Spleen (tissue), 11 donors: ENCODE measurements at regions not wholly inside any gene's neighbourhood (a gene's known extent, or its start where the extent isn't known, plus 50 kb on each side); places are given as distances from the start of the nearest gene placed in this dataset.

Experiments used
- DNase-seq: peaks from one replicate; pipeline ENCODE4 v3.0.0-alpha.2; 2020
- H3K27ac ChIP-seq, 8 donors: fragments of 200-600 bp; sonication (generic) in 7 of 8; 1 replicate in 4 of 8; 2 replicates in 4 of 8; pipeline versions ENCODE4 v1.5.0 to v1.8.0; 2016 to 2021; ENCODE audit warnings: inconsistent platforms in 4 of 8, mild to moderate bottlenecking in 4 of 8, moderate library complexity in 1 of 8
- H3K27me3 ChIP-seq, 7 donors: fragments of 200-600 bp; sonication (generic) in 6 of 7; replicated peaks in 1 of 7; 1 replicate in 4 of 7; 2 replicates in 3 of 7; pipeline versions ENCODE4 v1.5.0 to v1.8.0; 2016 to 2021; ENCODE audit warnings: inconsistent platforms in 3 of 7, mild to moderate bottlenecking in 1 of 7
- H3K36me3 ChIP-seq, 6 donors: fragments of 200-600 bp; sonication (generic) in 5 of 6; 1 replicate in 4 of 6; 2 replicates in 2 of 6; pipeline versions ENCODE4 v1.5.0 to v1.8.0; 2016 to 2021; ENCODE audit warnings: inconsistent platforms in 2 of 6
- H3K4me1 ChIP-seq, 6 donors: fragments of 200-600 bp; sonication (generic) in 5 of 6; 1 replicate in 3 of 6; 2 replicates in 3 of 6; pipeline versions ENCODE4 v1.5.0 to v1.8.0; 2016 to 2021; ENCODE audit warnings: inconsistent platforms in 3 of 6
- H3K4me3 ChIP-seq, 8 donors: fragments of 200-600 bp; sonication (generic) in 7 of 8; 1 replicate in 4 of 8; 2 replicates in 4 of 8; pipeline versions ENCODE4 v1.5.0 to v1.8.0; 2016 to 2021; ENCODE audit warnings: inconsistent platforms in 4 of 8, mild to moderate bottlenecking in 4 of 8, moderate library complexity in 2 of 8
- H3K9me3 ChIP-seq, 8 donors: fragments of 200-600 bp; sonication (generic) in 7 of 8; 1 replicate in 4 of 8; 2 replicates in 4 of 8; pipeline versions ENCODE4 v1.5.0 to v1.8.0; 2016 to 2021; ENCODE audit warnings: inconsistent platforms in 4 of 8
- POLR2A ChIP-seq, 3 donors: fragments of 450-650 bp; IDR thresholded peaks; one replicate each; pipeline ENCODE4 v1.5.1; 2017; ENCODE audit warnings: antibody characterized with exemption in 3 of 3, mild to moderate bottlenecking in 1 of 3
- POLR2AphosphoS5 ChIP-seq, 3 donors: sonication (generic); formaldehyde crosslinking; IDR thresholded peaks; one replicate each; pipeline ENCODE4 v1.5.1; 2017; ENCODE audit warnings: antibody characterized with exemption in 3 of 3
- WGBS, 5 donors: extraction: QIAGEN DNeasy Blood & Tissue Kit in 3 of 5; methylation state at CpG; one replicate each; pipeline versions ENCODE4 v1.1.5 to v1.1.7; 2013 to 2018; 5-methylcytosine and 5-hydroxymethylcytosine counted together
- intact Hi-C: fragments of 100-400 bp; cut with DNase I; formaldehyde crosslinking; loops from one replicate; pipeline ENCODE4 v1.15.0; 2023; ENCODE audit warnings: low total_unique reads
- TF ChIP-seq, protein P1 (sequence below), 11 experiments: fragments of 200-600 bp in 7 of 11; fragments of 450-650 bp in 4 of 11; sonication (generic) in 4 of 11; IDR thresholded peaks in 8 of 11; conservative IDR thresholded peaks in 3 of 11; 1 replicate in 7 of 11; 2 replicates in 4 of 11; pipeline versions ENCODE4 v1.4.0 to v1.8.0; 2016 to 2021; ENCODE audit warnings: antibody characterized with exemption in 11 of 11, inconsistent platforms in 4 of 11, mild to moderate bottlenecking in 1 of 11
- donor health status: healthy with polysubstance abuse.
- donor health status: DM: no; HTN: no; CAD: no; lungs with moderate emphysema.
- donor health status: DM: no; HTN: no; CAD: no.
- donor health status: Bipolar disorder and iron deficiency.
- donor health status: healthy.
- donor health status: DM: no; HTN: no; CAD: no.
- donor health status: DM: yes; HTN: yes; CAD: no.

DNA sequence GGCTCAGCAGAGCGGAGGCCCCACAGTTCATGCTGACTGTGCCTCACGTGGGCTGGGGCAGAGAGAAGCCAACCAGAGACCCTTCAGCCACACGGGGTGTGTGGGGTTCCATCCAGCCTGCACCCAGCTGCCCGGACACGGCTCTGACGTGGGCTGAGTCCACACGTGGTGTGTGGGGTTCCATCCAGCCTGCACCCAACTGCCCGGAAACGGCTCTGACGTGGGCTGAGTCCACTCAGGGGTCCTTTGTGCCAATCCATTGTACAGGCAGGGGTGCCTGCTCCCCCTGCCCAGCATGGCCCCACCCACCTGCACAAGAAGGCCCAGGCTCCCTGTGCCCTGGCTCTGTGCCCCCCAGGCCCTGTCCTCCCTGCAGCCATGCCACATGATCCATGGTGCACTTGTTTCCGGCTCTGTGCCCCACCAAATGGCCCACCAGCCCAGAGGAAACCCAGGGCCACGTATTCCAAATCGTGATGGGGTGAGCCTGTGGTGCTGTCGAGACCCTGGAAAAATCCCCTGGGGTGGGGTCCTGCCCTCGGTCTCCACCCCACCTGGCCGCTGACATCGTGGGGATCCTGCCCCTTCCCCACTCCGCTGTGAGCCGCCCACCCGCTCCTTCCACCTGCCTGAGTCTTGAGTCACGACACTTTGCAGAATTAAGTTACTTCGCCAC, 99.3 kb upstream of the SFSWAP start:
- TF ChIP-seq POLR2AphosphoS5 (IDR thresholded peaks at IDR 0.05), result no peak
- TF ChIP-seq, protein P1, sequence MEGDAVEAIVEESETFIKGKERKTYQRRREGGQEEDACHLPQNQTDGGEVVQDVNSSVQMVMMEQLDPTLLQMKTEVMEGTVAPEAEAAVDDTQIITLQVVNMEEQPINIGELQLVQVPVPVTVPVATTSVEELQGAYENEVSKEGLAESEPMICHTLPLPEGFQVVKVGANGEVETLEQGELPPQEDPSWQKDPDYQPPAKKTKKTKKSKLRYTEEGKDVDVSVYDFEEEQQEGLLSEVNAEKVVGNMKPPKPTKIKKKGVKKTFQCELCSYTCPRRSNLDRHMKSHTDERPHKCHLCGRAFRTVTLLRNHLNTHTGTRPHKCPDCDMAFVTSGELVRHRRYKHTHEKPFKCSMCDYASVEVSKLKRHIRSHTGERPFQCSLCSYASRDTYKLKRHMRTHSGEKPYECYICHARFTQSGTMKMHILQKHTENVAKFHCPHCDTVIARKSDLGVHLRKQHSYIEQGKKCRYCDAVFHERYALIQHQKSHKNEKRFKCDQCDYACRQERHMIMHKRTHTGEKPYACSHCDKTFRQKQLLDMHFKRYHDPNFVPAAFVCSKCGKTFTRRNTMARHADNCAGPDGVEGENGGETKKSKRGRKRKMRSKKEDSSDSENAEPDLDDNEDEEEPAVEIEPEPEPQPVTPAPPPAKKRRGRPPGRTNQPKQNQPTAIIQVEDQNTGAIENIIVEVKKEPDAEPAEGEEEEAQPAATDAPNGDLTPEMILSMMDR (IDR thresholded peaks at IDR 0.05 in 8 of 11, conservative IDR thresholded peaks at IDR 0.05 in 3 of 11), result no peak
- TF ChIP-seq POLR2A (IDR thresholded peaks at IDR 0.05), result no peak
- peak; percentile 64 for DNase-seq
- intact Hi-C loops, result no loop called here

GRCh38 chr12:131612092-131612755, 98.7 kb upstream of the SFSWAP start:
- Histone ChIP-seq H3K4me3 (no peak overlapping the region), H3K36me3 (no peaks in the 10 kb centered on the region), H3K27ac (no peak overlapping the region), H3K27me3 (peaks cover 0 to 35% (median 0%) of the 10 kb centered on the region in 7 donors), H3K9me3 (no peaks in the 10 kb centered on the region), H3K4me1 (peaks cover 0 to 24% (median 18%) of the 10 kb centered on the region in 6 donors)
- no peak for TF ChIP-seq POLR2A (IDR thresholded peaks at IDR 0.05)
- TF ChIP-seq POLR2AphosphoS5 (IDR thresholded peaks at IDR 0.05), result no peak
- TF ChIP-seq, protein P1 (IDR thresholded peaks at IDR 0.05 in 8 of 11, conservative IDR thresholded peaks at IDR 0.05 in 3 of 11), result no peak
- WGBS, 5 donors, result 85 to 95% (median 91%) methylated on average over 19 to 21 of the region's 21 CpGs
- intact Hi-C loops, result no loop called here
- DNase-seq, result peak; percentile 68

More for the DNA sequence above, 99.3 kb upstream of the SFSWAP start:
- 88 to 93% (median 89%) methylated on average over 15 to 22 of the region's 22 CpGs for whole genome bisulfite sequencing, 5 donors
- Histone ChIP-seq H3K36me3 (no peaks in the 10 kb centered on the region), H3K9me3 (no peaks in the 10 kb centered on the region), H3K27ac (no peak overlapping the region), H3K27me3 (peaks cover 0 to 31% (median 0%) of the 10 kb centered on the region in 7 donors), H3K4me1 (peaks cover 0 to 29% (median 22%) of the 10 kb centered on the region in 6 donors), H3K4me3 (no peak overlapping the region)

- TF ChIP-seq POLR2A (IDR thresholded peaks at IDR 0.05) (no peak), POLR2AphosphoS5 (IDR thresholded peaks at IDR 0.05) (no peak)
- TF ChIP-seq, protein P1 (IDR thresholded peaks at IDR 0.05 in 8 of 11, conservative IDR thresholded peaks at IDR 0.05 in 3 of 11), result no peak
- peaks cover 0 to 15% (median 11%) of the 10 kb centered on the region in 6 donors for H3K4me1 ChIP-seq
- peak; percentile 56 for DNase-seq
- H3K9me3 ChIP-seq, result no peaks in the 10 kb centered on the region
- 84 to 92% (median 86%) methylated on average over 11 of the region's 11 CpGs for WGBS, 5 donors
- no peak overlapping the region for H3K4me3 ChIP-seq
- H3K36me3 ChIP-seq, result no peaks in the 10 kb centered on the region
- H3K27me3 ChIP-seq, result peaks cover 0 to 45% (median 8%) of the 10 kb centered on the region in 7 donors
- no peak overlapping the region for H3K27ac ChIP-seq
- intact Hi-C loops, result no loop called here
These were observed 97.7 kb upstream of the SFSWAP start for GRCh38 chr12:131613186-131613585.

GRCh38 chr12:131613678-131614077, 97.2 kb upstream of the SFSWAP start:
- H3K27ac ChIP-seq, result no peak overlapping the region
- H3K36me3 ChIP-seq, result no peaks in the 10 kb centered on the region
- WGBS, 5 donors, result 77 to 89% (median 81%) methylated on average over 13 of the region's 13 CpGs
- intact Hi-C loops, result no loop called here
- H3K9me3 ChIP-seq, result no peaks in the 10 kb centered on the region
- H3K27me3 ChIP-seq, result peaks cover 0 to 50% (median 8%) of the 10 kb centered on the region in 7 donors
- peak; percentile 53 for DNase-seq
- TF ChIP-seq POLR2AphosphoS5 (IDR thresholded peaks at IDR 0.05) (no peak), POLR2A (IDR thresholded peaks at IDR 0.05) (no peak)
- TF ChIP-seq, protein P1 (IDR thresholded peaks at IDR 0.05 in 8 of 11, conservative IDR thresholded peaks at IDR 0.05 in 3 of 11), result no peak
- peaks cover 0 to 10% (median 7%) of the 10 kb centered on the region in 6 donors for H3K4me1 ChIP-seq
- H3K4me3 ChIP-seq, result no peak overlapping the region
